Muscle layer of duodenum (tissue), 2 donors: ENCODE measurements at regions not wholly inside any gene's neighbourhood (a gene's known extent, or its start where the extent isn't known, plus 50 kb on each side); places are given as distances from the start of the nearest gene placed in this dataset.

Experiments used
- H3K27ac ChIP-seq: one replicate; pipeline ENCODE4 v1.7.0; 2013; ENCODE audit warnings: mild to moderate bottlenecking, low read length
- H3K27me3 ChIP-seq: one replicate; pipeline ENCODE4 v1.7.0; 2013; ENCODE audit warnings: low read depth, mild to moderate bottlenecking, control low read depth, low read length
- H3K36me3 ChIP-seq, 2 donors: one replicate each; pipeline ENCODE4 v1.7.0; 2013; ENCODE audit warnings: low read length in 2 of 2, control low read depth in 1 of 2, mild to moderate bottlenecking in 1 of 2; ENCODE audit not compliant: insufficient read depth in 2 of 2, control insufficient read depth in 1 of 2
- H3K4me1 ChIP-seq, 2 donors: one replicate each; pipeline ENCODE4 v1.7.0; 2013; ENCODE audit warnings: low read length in 2 of 2, mild to moderate bottlenecking in 2 of 2, control low read depth in 1 of 2, moderate library complexity in 1 of 2; ENCODE audit not compliant: insufficient read depth in 2 of 2, control insufficient read depth in 1 of 2
- H3K4me3 ChIP-seq, 2 donors: one replicate each; pipeline ENCODE4 v1.7.0; 2013; ENCODE audit warnings: low read length in 2 of 2, low read depth in 1 of 2, mild to moderate bottlenecking in 1 of 2
- H3K9me3 ChIP-seq, 2 donors: one replicate each; pipeline ENCODE4 v1.7.0; 2013; ENCODE audit warnings: low read length in 2 of 2, control low read depth in 1 of 2, mild to moderate bottlenecking in 1 of 2; ENCODE audit not compliant: control insufficient read depth in 1 of 2
- donor health status: healthy.

DNA sequence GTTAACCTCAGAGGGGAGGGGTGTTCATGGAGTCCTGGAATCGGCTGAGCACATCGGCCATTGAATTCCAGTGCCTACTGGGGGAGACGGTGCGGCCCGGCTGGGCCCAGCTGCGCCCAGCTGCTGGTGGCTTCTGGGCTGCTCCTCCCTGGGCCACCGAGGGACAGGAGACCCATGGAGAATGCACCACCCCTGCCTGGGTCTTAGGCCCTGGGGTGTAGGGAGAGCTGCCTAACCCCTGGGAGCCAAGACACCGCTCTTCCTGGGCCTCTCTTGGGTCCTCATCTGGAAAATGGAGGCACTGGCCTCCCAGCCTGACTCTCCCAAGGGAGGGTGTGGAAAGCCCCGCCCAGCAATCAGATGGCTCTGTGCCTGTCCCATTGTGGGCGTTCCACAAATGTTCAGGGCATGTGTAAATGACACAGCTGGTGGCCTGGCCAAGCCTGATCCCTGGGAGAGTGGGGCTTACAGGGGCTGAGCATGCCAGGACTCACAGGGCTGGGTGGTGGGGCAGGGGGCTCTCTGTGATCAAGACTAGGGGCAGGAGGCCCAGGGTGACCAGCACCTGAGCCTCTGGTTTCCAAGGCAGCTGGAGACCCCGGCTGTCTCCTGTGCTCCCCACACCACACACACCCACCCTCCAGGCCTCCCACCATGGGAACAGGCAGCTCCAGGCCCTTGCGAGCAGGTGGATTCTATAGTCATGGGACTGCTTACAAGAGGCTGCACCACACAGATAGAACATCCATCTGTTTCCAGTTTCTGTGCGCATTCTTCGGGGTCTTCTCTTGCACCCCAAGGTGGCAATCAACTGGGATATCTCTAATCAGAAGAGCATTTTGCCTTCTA is 150.9 kb downstream of the URI1 start:
- Histone ChIP-seq H3K27me3 (no peaks in the 10 kb centered on the region), H3K4me3 (no peak overlapping the region), H3K27ac (no peak overlapping the region)

DNA sequence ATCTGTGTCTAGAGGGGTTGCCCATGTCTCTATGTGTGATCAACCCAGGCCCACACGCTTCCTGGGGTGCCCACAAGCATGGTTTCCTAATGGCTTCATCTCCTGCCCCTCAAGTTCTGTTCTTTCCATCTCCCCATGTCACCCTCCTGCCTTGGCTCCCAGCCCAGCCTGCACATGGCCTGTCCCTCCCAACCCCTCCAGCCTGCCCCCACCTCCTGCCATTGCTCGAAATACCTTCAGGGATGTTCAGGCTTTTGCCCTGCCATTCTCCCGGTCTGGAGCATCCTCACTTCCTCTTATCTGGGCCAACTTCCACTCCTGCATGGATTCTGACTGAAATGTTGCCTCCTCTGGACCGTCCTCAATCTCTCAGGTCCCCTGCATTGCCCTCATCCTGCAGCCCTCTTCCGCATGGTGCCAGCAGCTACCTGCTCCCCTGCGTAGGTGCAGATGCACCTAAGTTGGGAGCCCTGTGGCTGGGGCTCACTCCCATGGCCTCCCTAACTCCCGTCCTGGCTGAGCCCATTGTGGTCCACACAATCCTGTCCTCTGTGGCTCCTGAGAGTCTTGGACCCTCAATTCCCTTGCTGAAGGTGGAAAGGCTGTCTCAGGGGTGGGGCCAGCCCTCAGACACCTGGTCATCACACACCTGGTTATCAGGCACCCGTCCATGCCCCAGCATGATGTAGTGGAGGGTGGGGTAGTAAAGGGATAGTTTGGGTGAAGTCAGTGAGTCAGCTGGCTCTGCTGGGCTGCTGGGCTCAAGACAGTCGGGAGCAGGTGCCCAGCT is 152.1 kb downstream of the URI1 start:
- Histone ChIP-seq H3K27me3 (no peaks in the 10 kb centered on the region), H3K4me3 (no peak overlapping the region), H3K27ac (no peak overlapping the region)

More for the DNA sequence above, 150.9 kb downstream of the URI1 start:
- Histone ChIP-seq H3K4me1 (no peaks in the 10 kb centered on the region), H3K9me3 (no peaks in the 10 kb centered on the region), H3K36me3 (no peaks in the 10 kb centered on the region)

DNA sequence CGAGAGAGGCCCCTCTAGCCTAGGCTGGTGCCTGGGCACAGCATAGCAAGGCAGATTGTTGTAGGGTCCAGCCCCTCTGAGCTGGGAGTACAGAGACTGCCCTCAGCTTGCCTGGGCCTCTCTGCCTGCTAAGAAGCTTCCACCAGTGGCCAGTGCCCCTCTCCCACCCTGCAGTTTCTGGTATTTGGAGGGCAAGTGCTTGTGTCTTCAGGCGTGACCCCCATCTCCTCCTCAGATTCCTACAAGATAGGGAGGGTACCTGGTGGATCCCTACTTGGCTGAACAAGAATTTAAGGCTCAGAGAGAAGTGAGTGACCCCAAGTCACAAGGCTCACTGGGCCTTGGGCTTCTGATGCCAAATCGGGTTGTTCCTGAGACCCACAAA is 152.7 kb downstream of the URI1 start:
- H3K4me3 ChIP-seq = no peak overlapping the region
- no peaks in the 10 kb centered on the region for H3K4me1 ChIP-seq
- H3K9me3 ChIP-seq = no peaks in the 10 kb centered on the region
- H3K27me3 ChIP-seq = no peaks in the 10 kb centered on the region
- H3K27ac ChIP-seq = no peak overlapping the region
- no peaks in the 10 kb centered on the region for H3K36me3 ChIP-seq

More for the DNA sequence above, 152.1 kb downstream of the URI1 start:
- H3K36me3 ChIP-seq = no peaks in the 10 kb centered on the region
- H3K9me3 ChIP-seq = no peaks in the 10 kb centered on the region
- no peaks in the 10 kb centered on the region for H3K4me1 ChIP-seq

DNA sequence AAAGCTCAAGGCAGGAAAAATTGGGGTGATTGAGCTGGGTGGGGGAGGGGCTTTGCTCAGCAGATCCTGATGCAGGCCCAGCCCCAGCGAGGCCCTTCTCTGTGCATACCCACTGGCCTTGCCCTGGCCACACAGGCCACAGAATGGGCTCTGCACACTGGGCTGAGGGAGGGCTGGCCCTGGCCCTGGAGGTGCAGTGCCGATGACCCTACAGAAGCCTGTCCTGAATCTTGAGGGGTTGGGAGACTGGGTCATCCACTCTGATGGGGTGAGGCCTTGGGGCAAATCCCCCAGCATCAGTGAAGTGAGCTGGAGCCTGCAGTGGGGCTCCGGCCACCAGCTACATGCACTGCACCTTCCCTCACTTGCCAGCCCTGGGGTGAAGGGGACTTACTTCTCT is 153.1 kb downstream of the URI1 start:
- no peak overlapping the region for H3K27ac ChIP-seq
- no peak overlapping the region for H3K4me3 ChIP-seq
- H3K9me3 ChIP-seq = no peaks in the 10 kb centered on the region
- H3K36me3 ChIP-seq = no peaks in the 10 kb centered on the region
- no peaks in the 10 kb centered on the region for H3K27me3 ChIP-seq
- no peaks in the 10 kb centered on the region for H3K4me1 ChIP-seq

DNA sequence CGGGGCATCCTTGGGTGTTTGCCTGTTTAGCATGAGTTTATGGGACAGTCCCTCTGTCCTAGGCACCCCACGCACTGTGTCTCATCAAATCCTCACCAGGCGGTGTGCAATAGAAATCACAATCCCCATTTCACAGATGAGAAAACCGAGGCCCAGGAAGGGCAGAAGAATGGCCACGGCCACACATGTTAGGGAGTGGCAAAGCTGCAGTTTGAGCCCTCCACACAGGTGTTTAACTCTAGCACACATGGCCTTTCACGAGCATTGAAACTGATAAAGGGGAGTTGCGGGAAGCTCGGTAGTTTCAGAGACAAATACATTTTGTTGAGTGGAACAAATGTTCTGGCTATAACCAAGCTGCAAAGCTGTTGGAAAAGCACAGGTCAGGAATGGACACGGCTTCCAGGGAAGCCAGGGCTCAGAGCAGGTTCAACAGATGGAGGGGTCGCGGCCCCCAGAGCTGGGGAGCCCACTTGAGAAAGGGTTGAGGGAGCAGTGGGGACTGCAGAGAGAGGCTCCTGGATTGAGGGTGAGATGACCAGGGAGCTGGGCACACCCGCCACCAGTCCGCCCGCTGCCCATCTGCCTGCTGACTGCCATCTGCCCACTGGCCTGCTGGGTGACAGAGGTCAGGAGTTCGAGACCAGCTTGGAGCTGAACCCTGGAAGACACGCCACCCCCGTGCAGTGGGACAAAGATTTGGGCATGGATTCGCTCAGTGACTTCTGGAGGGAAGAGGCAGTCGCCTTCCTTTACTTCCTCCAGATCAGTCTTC is 154.7 kb downstream of the URI1 start:
- Histone ChIP-seq H3K27me3 (no peaks in the 10 kb centered on the region), H3K27ac (no peak overlapping the region), H3K9me3 (no peaks in the 10 kb centered on the region), H3K4me3 (no peak overlapping the region), H3K4me1 (no peaks in the 10 kb centered on the region), H3K36me3 (no peaks in the 10 kb centered on the region)

DNA sequence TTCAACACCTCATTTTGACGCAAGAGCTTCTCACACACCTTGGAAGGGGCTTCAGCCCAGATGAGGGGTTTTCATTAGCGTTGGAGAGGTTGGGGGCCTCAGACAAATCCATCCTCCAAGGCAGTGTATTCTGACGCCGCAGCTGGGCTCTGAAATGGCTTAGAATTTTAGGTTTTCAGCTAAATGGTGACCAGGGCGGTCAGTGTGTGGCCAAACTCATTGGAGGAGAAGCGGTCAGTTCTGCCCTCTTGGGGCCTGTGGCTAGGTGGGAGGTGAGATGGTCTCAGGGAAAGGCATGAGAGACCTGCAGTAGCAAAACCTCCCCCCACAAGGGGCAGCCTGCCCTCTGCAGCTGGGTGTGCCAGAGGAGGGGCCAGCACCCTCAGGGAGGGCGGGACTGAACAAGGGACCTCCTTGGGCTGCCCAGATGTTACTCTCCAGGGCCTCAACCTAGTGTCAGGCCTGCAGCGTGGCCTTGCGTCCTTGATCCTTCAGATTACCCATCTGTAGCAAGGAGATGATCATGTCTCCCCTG is 155.8 kb downstream of the URI1 start:
- Histone ChIP-seq H3K27ac (no peak overlapping the region), H3K4me3 (no peak overlapping the region), H3K27me3 (no peaks in the 10 kb centered on the region), H3K4me1 (no peaks in the 10 kb centered on the region), H3K9me3 (no peaks in the 10 kb centered on the region), H3K36me3 (no peaks in the 10 kb centered on the region)

DNA sequence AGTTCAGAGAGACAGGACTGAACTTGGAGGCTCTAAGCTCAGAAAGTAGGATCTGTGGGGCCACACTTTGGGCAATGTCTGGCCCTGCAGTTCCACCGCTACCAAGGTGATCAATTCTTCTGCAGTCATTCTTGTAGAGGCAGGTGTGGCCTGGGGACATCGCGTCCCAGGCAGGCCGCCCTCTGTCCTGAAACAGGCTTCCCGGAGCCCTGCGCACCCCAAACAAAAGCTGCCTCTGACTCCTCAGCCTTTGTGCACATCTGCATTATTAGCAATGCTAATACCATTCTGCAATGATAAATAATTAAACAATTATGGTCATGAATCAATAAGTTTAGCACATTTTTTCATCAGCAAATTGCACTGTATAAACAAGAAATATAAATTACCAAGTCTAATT is 160.2 kb downstream of the URI1 start:
- Histone ChIP-seq H3K27ac (no peak overlapping the region), H3K4me1 (no peaks in the 10 kb centered on the region), H3K4me3 (no peak overlapping the region), H3K36me3 (no peaks in the 10 kb centered on the region), H3K9me3 (no peaks in the 10 kb centered on the region), H3K27me3 (no peaks in the 10 kb centered on the region)

DNA sequence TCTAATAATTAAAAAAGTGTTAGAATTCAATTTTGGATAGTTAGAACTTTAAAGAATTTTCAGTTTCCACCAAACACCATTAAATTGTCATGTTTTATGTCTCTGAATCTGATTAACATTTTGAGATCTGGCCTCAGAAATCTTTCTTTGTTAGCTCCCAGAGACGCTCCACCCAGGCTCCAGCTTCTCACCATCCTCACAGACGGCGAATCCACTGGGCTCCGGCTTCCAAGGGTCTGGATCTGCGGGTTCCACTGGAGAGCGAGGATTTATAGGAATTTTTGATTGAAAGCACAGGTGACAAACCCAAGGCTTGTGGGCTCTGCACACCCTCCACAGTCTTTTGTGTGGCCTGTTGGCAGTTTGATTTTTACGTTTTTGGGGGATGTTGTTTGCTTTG is 160.6 kb downstream of the URI1 start:
- Histone ChIP-seq H3K27me3 (no peaks in the 10 kb centered on the region), H3K4me3 (no peak overlapping the region), H3K36me3 (no peaks in the 10 kb centered on the region), H3K9me3 (no peaks in the 10 kb centered on the region), H3K27ac (no peak overlapping the region), H3K4me1 (no peaks in the 10 kb centered on the region)

DNA sequence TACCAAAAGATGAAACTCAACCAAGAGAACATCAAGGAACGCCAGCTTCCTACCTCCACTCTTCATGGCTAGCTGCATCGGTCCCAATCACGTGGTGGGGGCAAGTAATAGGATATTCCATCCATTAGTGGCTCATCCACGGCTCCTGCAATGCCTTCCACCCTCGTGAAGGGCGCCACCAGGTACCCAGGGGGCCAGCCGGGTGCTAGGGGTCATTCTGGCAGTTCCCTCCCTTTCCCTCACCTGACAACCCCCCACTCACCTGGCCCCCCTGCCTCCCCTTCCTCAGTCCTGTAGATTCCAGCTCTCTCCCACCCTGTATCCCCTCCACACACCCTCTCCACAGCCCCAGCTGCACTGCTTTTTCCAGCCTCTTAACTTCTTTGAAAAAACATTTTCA is 161.9 kb downstream of the URI1 start:
- Histone ChIP-seq H3K4me1 (no peaks in the 10 kb centered on the region), H3K9me3 (no peaks in the 10 kb centered on the region), H3K4me3 (no peak overlapping the region), H3K36me3 (no peaks in the 10 kb centered on the region), H3K27me3 (no peaks in the 10 kb centered on the region), H3K27ac (no peak overlapping the region)

DNA sequence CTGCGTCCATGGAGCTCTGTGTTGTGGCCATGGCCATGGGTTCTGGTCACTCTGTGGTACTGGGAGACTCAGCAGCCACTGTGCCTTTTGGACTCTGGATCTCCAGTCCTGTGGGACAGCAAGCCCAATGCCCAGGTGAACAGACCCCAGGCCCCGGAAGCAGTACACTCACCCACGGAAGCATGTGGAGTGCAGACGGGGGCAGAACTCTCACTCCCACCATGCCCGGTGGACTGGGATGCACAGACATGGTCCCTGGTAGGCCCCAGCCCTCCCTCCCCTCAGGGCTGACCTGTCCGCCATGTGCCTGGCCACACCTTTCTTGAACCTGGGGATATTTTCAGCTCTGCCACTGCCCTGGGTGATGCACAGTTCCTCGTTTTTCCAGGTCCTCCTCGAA is 163.3 kb downstream of the URI1 start:
- Histone ChIP-seq H3K27me3 (no peaks in the 10 kb centered on the region), H3K4me3 (no peak overlapping the region), H3K9me3 (no peaks in the 10 kb centered on the region), H3K27ac (no peak overlapping the region), H3K36me3 (no peaks in the 10 kb centered on the region), H3K4me1 (no peaks in the 10 kb centered on the region)

DNA sequence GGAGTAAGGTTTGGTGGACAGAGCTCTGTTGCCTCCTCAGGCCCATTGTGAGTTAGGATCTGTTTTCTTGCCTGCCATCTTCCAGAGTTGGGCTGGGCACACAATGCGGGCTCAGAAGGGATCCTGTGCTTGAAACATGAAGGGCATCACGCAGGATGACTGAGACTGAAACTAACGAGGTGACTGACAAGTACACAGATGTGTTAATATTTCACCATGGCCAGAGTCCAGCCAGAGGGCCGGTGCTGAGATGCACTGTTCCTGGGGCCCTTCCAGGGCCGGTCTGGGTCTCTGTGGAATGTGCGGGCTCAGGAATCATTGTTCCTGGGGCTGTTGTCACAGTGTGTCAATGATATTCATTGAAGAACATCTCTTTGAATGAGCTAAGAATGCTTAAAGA is 163.7 kb downstream of the URI1 start:
- H3K4me3 ChIP-seq = no peak overlapping the region
- no peaks in the 10 kb centered on the region for H3K4me1 ChIP-seq
- no peaks in the 10 kb centered on the region for H3K9me3 ChIP-seq
- H3K27me3 ChIP-seq = no peaks in the 10 kb centered on the region
- no peaks in the 10 kb centered on the region for H3K36me3 ChIP-seq
- H3K27ac ChIP-seq = no peak overlapping the region
